GM20000 (cell line): ENCODE measurements at regions not wholly inside any gene's neighbourhood (a gene's known extent, or its start where the extent isn't known, plus 50 kb on each side); places are given as distances from the start of the nearest gene placed in this dataset.

Source experiments
- DNase-seq: peaks from one replicate; pipeline ENCODE4 v3.0.0; 2012; ENCODE audit warnings: low spot score
- CTCF ChIP-seq: IDR thresholded peaks from 2 replicates; pipeline ENCODE4 v1.5.1; 2012; ENCODE audit warnings: mild to moderate bottlenecking, control low read depth; ENCODE audit errors: extremely low read depth, missing control alignments

GRCh38 chr17:69788957-69789356 lies 286.1 kb upstream of the KCNJ16 start:
- no peak for DNase-seq
- no peak for TF ChIP-seq CTCF

DNA sequence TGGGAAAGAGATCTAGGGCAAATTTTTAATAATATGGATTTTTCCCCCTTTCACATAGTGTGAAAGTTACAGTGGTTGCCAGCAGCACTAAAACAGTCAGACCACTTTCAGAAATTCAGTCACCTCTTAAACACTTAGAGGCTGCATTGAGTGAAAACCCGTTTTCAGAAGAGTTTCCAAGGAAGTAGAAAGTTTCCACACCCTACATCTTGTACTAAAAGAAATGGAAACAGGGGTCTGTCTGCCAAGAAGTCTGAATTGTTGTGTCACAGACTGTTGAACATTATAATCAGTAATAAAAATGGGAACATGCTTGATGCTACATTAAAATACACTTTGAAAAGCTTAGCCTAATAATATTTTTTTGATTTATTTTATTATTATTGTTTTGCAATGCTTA lies 278.9 kb upstream of the KCNJ16 start:
- no peak for DNase-seq
- TF ChIP-seq CTCF = no peak

- no peak for TF ChIP-seq CTCF
- no peak for DNase-seq
These were observed 274.2 kb upstream of the KCNJ16 start for GRCh38 chr17:69800870-69801269.

- DNase-seq = no peak
- no peak for TF ChIP-seq CTCF
These were observed 273.7 kb upstream of the KCNJ16 start for GRCh38 chr17:69801368-69801767.

GRCh38 chr17:69802045-69802740 lies 272.8 kb upstream of the KCNJ16 start:
- TF ChIP-seq CTCF = no peak
- DNase-seq = no peak

GRCh38 chr17:69809331-69809730 lies 265.7 kb upstream of the KCNJ16 start:
- no peak for DNase-seq
- TF ChIP-seq CTCF = no peak

GRCh38 chr17:69810326-69810965 lies 264.6 kb upstream of the KCNJ16 start:
- TF ChIP-seq CTCF = no peak
- DNase-seq = no peak
